Gastroesophageal sphincter (tissue), 4 donors: ENCODE measurements at regions not wholly inside any gene's neighbourhood (a gene's known extent, or its start where the extent isn't known, plus 50 kb on each side); places are given as distances from the start of the nearest gene placed in this dataset.
A peak's percentile ranks its signal among the peaks of the same experiment; 100 is the strongest.

ENCODE experiments used
- ATAC-seq: fragments of 150-250 bp; one replicate; pipeline ENCODE4 v1.9.1; 2016; ENCODE audit warnings: mild to moderate bottlenecking, moderate library complexity
- H3K27ac ChIP-seq, 4 donors: fragments of 200-600 bp; sonication (generic) in 3 of 4; 1 replicate in 3 of 4; 2 replicates in 1 of 4; pipeline ENCODE4 v1.5.1; 2016 to 2019
- H3K27me3 ChIP-seq: fragments of 200-600 bp; sonication (generic); one replicate; pipeline ENCODE4 v1.5.1; 2019
- H3K36me3 ChIP-seq, 2 donors: fragments of 200-600 bp; sonication (generic); one replicate each; pipeline ENCODE4 v1.5.1; 2019; ENCODE audit warnings: control low read depth in 1 of 2
- H3K4me1 ChIP-seq, 3 donors: fragments of 200-600 bp; sonication (generic); 1 replicate in 2 of 3; 2 replicates in 1 of 3; pipeline ENCODE4 v1.5.1; 2016 to 2019; ENCODE audit warnings: control low read depth in 2 of 3
- H3K4me3 ChIP-seq, 2 donors: fragments of 200-600 bp; sonication (generic); one replicate each; pipeline ENCODE4 v1.5.1; 2019; ENCODE audit warnings: mild to moderate bottlenecking in 1 of 2, moderate library complexity in 1 of 2
- H3K9me3 ChIP-seq, 3 donors: fragments of 200-600 bp; sonication (generic); one replicate each; pipeline ENCODE4 v1.5.1; 2017 to 2019; ENCODE audit warnings: control low read depth in 2 of 3
- CTCF ChIP-seq, 4 experiments: fragments of 200-600 bp in 2 of 4; fragments of 450-650 bp in 2 of 4; sonication (generic) in 1 of 4; IDR thresholded peaks; one replicate each; pipeline ENCODE4 v1.5.1; 2017 to 2019; ENCODE audit warnings: antibody characterized with exemption in 4 of 4, mild to moderate bottlenecking in 2 of 4, moderate library complexity in 2 of 4
- EP300 ChIP-seq: sonication (generic); formaldehyde crosslinking; IDR thresholded peaks from one replicate; pipeline ENCODE4 v1.6.1; 2017; ENCODE audit warnings: antibody characterized with exemption, mild to moderate bottlenecking
- POLR2A ChIP-seq, 2 donors: fragments of 450-650 bp; IDR thresholded peaks; one replicate each; pipeline ENCODE4 v1.6.1; 2017; ENCODE audit warnings: antibody characterized with exemption in 2 of 2, mild to moderate bottlenecking in 2 of 2, moderate library complexity in 1 of 2
- POLR2AphosphoS5 ChIP-seq: sonication (generic); formaldehyde crosslinking; IDR thresholded peaks from one replicate; pipeline ENCODE4 v1.6.1; 2017; ENCODE audit warnings: antibody characterized with exemption
- WGBS, 2 donors: methylation state at CpG; one replicate each; pipeline ENCODE4 v1.1.5; 2018; ENCODE audit warnings: low coverage in 1 of 2; 5-methylcytosine and 5-hydroxymethylcytosine counted together

GRCh38 chr14:58750321-58751269, 112.8 kb downstream of the DACT1 start:
- Histone ChIP-seq H3K4me3 (no peak overlapping the region), H3K27me3 (no peaks in the 10 kb centered on the region), H3K36me3 (no peaks in the 10 kb centered on the region), H3K27ac (no peak overlapping the region), H3K9me3 (no peaks in the 10 kb centered on the region), H3K4me1 (peaks cover 3 to 37% (median 11%) of the 10 kb centered on the region in 3 donors)
- WGBS, 2 donors: 0 to 43% methylated on average over 1 to 2 of the region's 9 CpGs
- no peak for TF ChIP-seq POLR2AphosphoS5
- TF ChIP-seq CTCF (IDR thresholded peaks at IDR 0.05): no peak
- no peak for TF ChIP-seq EP300
- no peak for TF ChIP-seq POLR2A (IDR thresholded peaks at IDR 0.05)
- no peak for ATAC-seq

- Histone ChIP-seq H3K4me3 (no peak overlapping the region), H3K27ac (peak overlapping the region in 2 of 4 donors; percentile 16 to 39), H3K9me3 (no peaks in the 10 kb centered on the region), H3K4me1 (peaks cover 3 to 41% (median 14%) of the 10 kb centered on the region in 3 donors), H3K36me3 (no peaks in the 10 kb centered on the region), H3K27me3 (no peaks in the 10 kb centered on the region)
- TF ChIP-seq POLR2AphosphoS5: no peak
- no peak for TF ChIP-seq CTCF (IDR thresholded peaks at IDR 0.05)
- no peak for TF ChIP-seq POLR2A (IDR thresholded peaks at IDR 0.05)
- no peak for TF ChIP-seq EP300
- no peak for ATAC-seq
- WGBS, 2 donors: 100% methylated on average over 1 of the region's 5 CpGs; no CpG with 5 or more reads in 1 of the 2 donors
These were observed 114.0 kb downstream of the DACT1 start for GRCh38 chr14:58751788-58752187.

- no peak for TF ChIP-seq POLR2AphosphoS5
- no peak for TF ChIP-seq POLR2A (IDR thresholded peaks at IDR 0.05)
- no peak for TF ChIP-seq CTCF (IDR thresholded peaks at IDR 0.05)
- TF ChIP-seq EP300: no peak
- WGBS, 2 donors: 67 to 74% methylated on average over 3 to 4 of the region's 4 CpGs
- Histone ChIP-seq H3K27ac (peak overlapping the region in 3 of 4 donors; percentile 16 to 39 (median 25)), H3K9me3 (no peaks in the 10 kb centered on the region), H3K36me3 (no peaks in the 10 kb centered on the region), H3K4me3 (no peak overlapping the region), H3K4me1 (peaks cover 3 to 41% (median 14%) of the 10 kb centered on the region in 3 donors), H3K27me3 (no peaks in the 10 kb centered on the region)
- no peak for ATAC-seq
These were observed 114.5 kb downstream of the DACT1 start for GRCh38 chr14:58752289-58752688.

- 32 to 42% methylated on average over 4 to 7 of the region's 9 CpGs for WGBS, 2 donors
- Histone ChIP-seq H3K9me3 (no peaks in the 10 kb centered on the region), H3K27ac (peak overlapping the region in 3 of 4 donors; percentile 16 to 39 (median 25)), H3K4me1 (peaks cover 3 to 41% (median 14%) of the 10 kb centered on the region in 3 donors), H3K4me3 (no peak overlapping the region), H3K36me3 (no peaks in the 10 kb centered on the region), H3K27me3 (no peaks in the 10 kb centered on the region)
- ATAC-seq: peak; percentile 64
- no peak for TF ChIP-seq CTCF (IDR thresholded peaks at IDR 0.05)
- TF ChIP-seq POLR2A (IDR thresholded peaks at IDR 0.05): no peak
- TF ChIP-seq POLR2AphosphoS5: peak; percentile 76
- no peak for TF ChIP-seq EP300
These were observed 115.0 kb downstream of the DACT1 start for GRCh38 chr14:58752771-58753201.
